ENCODE measurements at regions not wholly inside any gene's neighbourhood (a gene's known extent, or its start where the extent isn't known, plus 50 kb on each side); places are given as distances from the start of the nearest gene placed in this dataset.
"Not testable (repeated sequence)": the region's sequence is repeated elsewhere in the genome, so short reads cannot be mapped to it uniquely, and the experiment has no call there.

DNA sequence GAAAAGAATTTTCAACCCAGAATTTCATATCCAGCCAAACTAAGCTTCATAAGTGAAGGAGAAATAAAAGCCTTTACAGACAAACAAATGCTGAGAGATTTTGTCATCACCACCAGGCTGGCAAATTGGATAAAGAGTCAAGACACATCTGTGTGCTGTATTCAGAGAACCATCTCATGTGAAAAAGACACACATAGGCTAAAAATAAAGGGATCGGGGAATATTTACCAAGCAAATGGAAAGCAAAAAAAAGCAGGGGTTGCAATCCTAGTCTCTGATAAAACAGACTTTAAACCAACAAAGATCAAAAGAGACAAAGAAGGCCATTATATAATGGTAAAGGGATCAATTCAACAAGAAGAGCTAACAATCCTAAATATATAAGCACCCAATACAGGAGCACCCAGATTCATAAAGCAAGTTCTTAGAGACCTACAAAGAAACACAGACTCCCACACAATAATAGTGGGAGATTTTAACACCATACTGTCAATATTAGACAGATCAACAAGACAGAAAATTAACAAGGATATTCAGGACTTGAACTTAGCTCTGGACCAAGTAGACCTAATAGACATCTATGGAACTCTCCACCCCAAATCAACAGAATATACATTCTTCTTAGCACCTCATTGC lies 55.9 kb upstream of the ACSM6 start:
- DNase-seq, result not testable (repeated sequence)

DNA sequence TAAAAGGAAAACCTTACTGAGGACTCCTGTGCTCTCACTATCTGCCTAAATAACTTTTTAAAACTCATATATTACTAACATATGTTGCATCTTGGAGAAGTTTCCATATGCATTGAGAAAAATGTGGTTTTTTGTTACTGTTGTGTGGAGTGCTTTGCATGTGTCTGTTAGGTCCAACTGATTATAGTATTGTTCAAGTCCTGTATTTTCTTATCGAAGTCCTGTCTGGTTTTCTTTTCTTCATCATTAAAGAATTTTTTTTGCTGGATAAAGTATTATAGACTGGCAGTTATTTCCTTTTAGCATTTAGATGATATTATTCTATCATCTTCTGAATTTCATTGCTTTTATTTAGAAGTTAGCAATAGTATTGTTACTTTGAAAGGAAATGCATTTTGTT lies 59.5 kb upstream of the ACSM6 start:
- DNase-seq, result no peak

DNA sequence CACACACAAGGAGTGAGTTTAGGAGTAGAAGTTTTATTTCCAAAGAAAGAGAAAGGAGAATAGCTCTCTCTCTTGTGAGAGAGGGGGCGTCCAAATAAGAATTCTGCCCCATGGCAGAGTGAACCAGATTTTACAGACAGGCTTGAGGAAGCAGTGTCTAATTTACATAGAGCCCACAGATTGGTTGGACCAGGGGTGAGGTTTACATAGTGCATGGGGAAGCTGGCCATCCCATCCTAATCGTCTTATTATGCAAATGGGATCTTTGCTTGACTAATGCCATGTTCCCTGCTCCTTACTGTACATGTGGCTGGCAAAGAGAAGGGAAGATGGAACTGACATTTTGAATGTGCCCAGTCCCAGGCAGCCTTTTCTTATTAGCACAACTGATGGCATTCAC lies 60.0 kb upstream of the ACSM6 start:
- DNase-seq, result no peak

GRCh38 chr10:95133016-95133752 lies 60.9 kb upstream of the ACSM6 start:
- DNase-seq, result peak; percentile 62

- not testable (repeated sequence) for DNase-seq
These were observed 61.1 kb upstream of the CYP2C8 start for GRCh38 chr10:95130429-95130828.

DNA sequence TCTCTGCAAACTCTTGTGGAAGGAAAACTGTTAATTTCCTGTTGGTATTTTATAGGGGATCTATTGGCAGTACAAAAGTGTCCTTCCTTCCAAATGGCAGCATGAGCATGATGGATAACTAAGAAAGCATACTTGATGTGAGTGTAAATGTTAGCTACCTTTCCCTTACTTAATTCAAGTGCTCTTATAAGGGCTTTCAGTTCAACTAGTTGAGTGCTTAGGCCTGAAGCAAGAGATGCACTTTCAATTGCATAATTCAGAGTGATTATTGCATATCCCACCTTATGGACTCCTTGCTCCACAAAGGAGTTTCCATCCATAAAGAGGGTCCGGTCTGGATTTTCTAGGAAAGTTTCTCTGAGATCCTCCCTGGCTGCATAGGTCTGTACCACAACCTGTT lies 56.3 kb upstream of the CYP2C8 start:
- DNase-seq, result no peak

DNA sequence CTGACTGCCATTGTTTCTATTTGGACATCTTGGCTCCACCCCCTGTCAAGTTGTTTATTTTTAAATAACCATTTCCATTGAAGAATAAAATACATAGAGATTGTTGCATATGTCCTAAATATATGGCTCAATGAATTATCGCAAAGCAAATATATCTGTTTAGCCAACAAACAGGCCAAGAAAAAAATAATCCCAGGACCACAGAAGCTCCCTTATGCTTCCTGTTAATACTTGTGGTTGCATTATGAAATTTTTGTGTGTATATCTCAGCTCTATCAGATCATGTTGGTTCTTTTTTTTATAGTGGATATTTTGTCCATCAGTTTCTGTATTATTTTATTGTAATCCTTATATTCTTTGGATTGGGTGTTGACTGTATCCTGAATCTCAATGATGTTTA lies 53.4 kb upstream of the CYP2C8 start:
- no peak for DNase-seq

DNA sequence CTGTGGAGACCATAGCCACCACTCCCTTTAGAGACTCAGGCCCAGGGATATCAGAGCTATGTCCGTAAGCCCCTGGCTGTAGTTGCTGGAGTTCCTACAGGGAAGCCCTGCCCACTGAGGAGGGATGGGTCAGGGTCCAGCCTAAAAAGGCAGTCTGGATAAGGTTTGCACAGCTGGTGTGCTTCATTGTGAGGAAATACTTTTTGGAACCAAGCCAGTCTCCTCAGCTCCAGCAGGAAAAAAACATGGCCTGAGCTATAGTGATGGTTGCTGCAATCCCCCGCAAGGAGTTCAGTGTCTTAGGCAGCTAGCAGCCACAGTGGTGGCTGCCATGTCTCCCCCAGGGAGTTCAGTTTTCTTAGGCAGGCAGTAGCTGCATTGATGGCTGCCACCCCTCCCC lies 52.6 kb upstream of the CYP2C8 start:
- no peak for DNase-seq

Measured in NCI-H1694 treated with DMSO at 0.1 percent for 48 hours (cell line).